ENCODE measurements at regions not wholly inside any gene's neighbourhood (a gene's known extent, or its start where the extent isn't known, plus 50 kb on each side); places are given as distances from the start of the nearest gene placed in this dataset.

GRCh38 chr14:25178255-25178654, 128.3 kb upstream of the STXBP6 start:
- DNase-seq (ENCODE audit: low spot score) (no peak), FAIRE-seq (no peak)

GRCh38 chr14:25150934-25151790, 101.2 kb upstream of the STXBP6 start:
- DNase-seq (ENCODE audit: low spot score) (peak; percentile 69), FAIRE-seq (peak; percentile 87)

- FAIRE-seq (no peak), DNase-seq (ENCODE audit: low spot score) (peak; percentile 14)
These were observed 100.5 kb upstream of the STXBP6 start for GRCh38 chr14:25150401-25150800.

GRCh38 chr14:25140411-25140810, 90.5 kb upstream of the STXBP6 start:
- FAIRE-seq (no peak), DNase-seq (ENCODE audit: low spot score) (no peak)

GRCh38 chr14:25136811-25137210, 86.9 kb upstream of the STXBP6 start:
- DNase-seq (ENCODE audit: low spot score) (no peak), FAIRE-seq (no peak)

GRCh38 chr14:25134184-25134583, 84.2 kb upstream of the STXBP6 start:
- FAIRE-seq (no peak), DNase-seq (ENCODE audit: low spot score) (no peak)

- no peak for FAIRE-seq
- peak; percentile 50 for DNase-seq (ENCODE audit: low spot score)
These were observed 82.9 kb upstream of the STXBP6 start for GRCh38 chr14:25132732-25133422.

GRCh38 chr14:25132094-25132493, 82.1 kb upstream of the STXBP6 start:
- FAIRE-seq (no peak), DNase-seq (ENCODE audit: low spot score) (no peak)

- FAIRE-seq (no peak), DNase-seq (ENCODE audit: low spot score) (no peak)
These were observed 72.9 kb upstream of the STXBP6 start for GRCh38 chr14:25122843-25123242.

- FAIRE-seq (no peak), DNase-seq (ENCODE audit: low spot score) (peak; percentile 18)
These were observed 72.3 kb upstream of the STXBP6 start for GRCh38 chr14:25122211-25122610.

- DNase-seq (ENCODE audit: low spot score) (peak; percentile 69), FAIRE-seq (peak; percentile 67)
These were observed 71.6 kb upstream of the STXBP6 start for GRCh38 chr14:25121337-25122129.

- FAIRE-seq: no peak
- DNase-seq (ENCODE audit: low spot score): no peak
These were observed 70.3 kb upstream of the STXBP6 start for GRCh38 chr14:25120261-25120660.

GRCh38 chr14:25118671-25119070, 68.7 kb upstream of the STXBP6 start:
- DNase-seq (ENCODE audit: low spot score) (no peak), FAIRE-seq (no peak)

- no peak for DNase-seq (ENCODE audit: low spot score)
- FAIRE-seq: no peak
These were observed 67.4 kb upstream of the STXBP6 start for GRCh38 chr14:25117342-25117741.

- FAIRE-seq (no peak), DNase-seq (ENCODE audit: low spot score) (no peak)
These were observed 66.7 kb upstream of the STXBP6 start for GRCh38 chr14:25116607-25117006.

GRCh38 chr14:25113394-25113793, 63.4 kb upstream of the STXBP6 start:
- no peak for FAIRE-seq
- DNase-seq (ENCODE audit: low spot score): no peak

- peak; percentile 91 for DNase-seq (ENCODE audit: low spot score)
- peak; percentile 77 for FAIRE-seq
These were observed 61.2 kb upstream of the STXBP6 start for GRCh38 chr14:25111061-25111601.

- FAIRE-seq: no peak
- no peak for DNase-seq (ENCODE audit: low spot score)
These were observed 60.2 kb upstream of the STXBP6 start for GRCh38 chr14:25110106-25110505.

GRCh38 chr14:25108959-25109358, 59.0 kb upstream of the STXBP6 start:
- DNase-seq (ENCODE audit: low spot score) (no peak), FAIRE-seq (no peak)

- FAIRE-seq (no peak), DNase-seq (ENCODE audit: low spot score) (no peak)
These were observed 58.3 kb upstream of the STXBP6 start for GRCh38 chr14:25108291-25108690.

- FAIRE-seq (no peak), DNase-seq (ENCODE audit: low spot score) (no peak)
These were observed 53.9 kb upstream of the STXBP6 start for GRCh38 chr14:25103820-25104219.

GRCh38 chr14:25103271-25103670, 53.3 kb upstream of the STXBP6 start:
- FAIRE-seq: no peak
- DNase-seq (ENCODE audit: low spot score): no peak
